ENCODE measurements at regions not wholly inside any gene's neighbourhood (a gene's known extent, or its start where the extent isn't known, plus 50 kb on each side); places are given as distances from the start of the nearest gene placed in this dataset.
A peak's percentile ranks its signal among the peaks of the same experiment; 100 is the strongest.

GRCh38 chr15:85854345-85855097, 59.8 kb upstream of the KLHL25 start:
- POLR2A ChIA-PET = no interaction called here
- Histone ChIP-seq H4K20me1 (ENCODE audit: insufficient read depth) (no peaks in the 10 kb centered on the region), H3K4me1 (ENCODE audit: control insufficient read depth in 1 of 2, insufficient read depth in 2 of 2, low read depth in 1 of 2, low read length in 1 of 2) (peaks cover 0 to 2% of the 10 kb centered on the region in 2 experiments; a peak in 1 of 4 replicates), H2AFZ (ENCODE audit: low read depth) (no peak overlapping the region), H3F3A (replicated peaks; ENCODE audit: insufficient read depth) (no peaks in the 10 kb centered on the region), H3K27me3 (ENCODE audit: insufficient read depth) (no peaks in the 10 kb centered on the region; the same call in 1 of the 2 replicates), H3K36me3 (replicated peaks in 1 of 2; ENCODE audit: control insufficient read depth in 1 of 2, insufficient read depth in 2 of 2, low read length in 1 of 2) (no peaks in the 10 kb centered on the region), H3K79me2 (ENCODE audit: insufficient read depth) (no peaks in the 10 kb centered on the region), H3K9me2 (no peaks in the 10 kb centered on the region), H3K9me3 (no peaks in the 10 kb centered on the region), H3K27ac (ENCODE audit: low read depth in 2 of 2, low read length in 1 of 2) (no peak overlapping the region), H3K4me2 (no peak overlapping the region), H3K4me3 (ENCODE audit: low read depth in 2 of 2, low read length in 1 of 2) (peak overlapping the region in 1 of 2 experiments; percentile 32; a peak in 1 of 4 replicates), H3K9ac (no peak overlapping the region)
- TF ChIP-seq CTCF (IDR thresholded peaks at IDR 0.05) (peak; percentile 85), RAD21 (IDR thresholded peaks at IDR 0.05; ENCODE audit: low read length) (peak; percentile 89), SMC3 (IDR thresholded peaks at IDR 0.05; ENCODE audit: low read depth, low read length) (peak; percentile 55), TCF12 (IDR thresholded peaks at IDR 0.05) (no peak), PBX3 (IDR thresholded peaks at IDR 0.05) (peak; percentile 77)
- DNase-seq = peak; percentile 78
- CTCF ChIA-PET = interaction anchor here (0.6 to 1.9 kb wide), 12 partner anchors 10 to 925 kb away, joined by 3 to 8 read pairs (median 5); no protein-coding TSS in a partner anchor
- WGBS (ENCODE audit: low lambda C conversion rate) = 48% methylated on average over 11 of the region's 11 CpGs

- Histone ChIP-seq H3K36me3 (replicated peaks in 1 of 2; ENCODE audit: control insufficient read depth in 1 of 2, insufficient read depth in 2 of 2, low read length in 1 of 2) (no peaks in the 10 kb centered on the region), H2AFZ (ENCODE audit: low read depth) (no peak overlapping the region), H3K4me1 (ENCODE audit: control insufficient read depth in 1 of 2, insufficient read depth in 2 of 2, low read depth in 1 of 2, low read length in 1 of 2) (peaks cover 0 to 2% of the 10 kb centered on the region in 2 experiments; a peak in 1 of 4 replicates), H3K27ac (ENCODE audit: low read depth in 2 of 2, low read length in 1 of 2) (no peak overlapping the region), H3K4me3 (ENCODE audit: low read depth in 2 of 2, low read length in 1 of 2) (peak overlapping the region in 1 of 2 experiments; percentile 48; a peak in 2 of 4 replicates), H3F3A (replicated peaks; ENCODE audit: insufficient read depth) (no peaks in the 10 kb centered on the region), H3K9me3 (no peaks in the 10 kb centered on the region), H3K4me2 (no peak overlapping the region), H4K20me1 (ENCODE audit: insufficient read depth) (no peaks in the 10 kb centered on the region), H3K9me2 (no peaks in the 10 kb centered on the region), H3K9ac (no peak overlapping the region), H3K79me2 (ENCODE audit: insufficient read depth) (no peaks in the 10 kb centered on the region), H3K27me3 (ENCODE audit: insufficient read depth) (no peaks in the 10 kb centered on the region; the same call in 1 of the 2 replicates)
- CTCF ChIA-PET = interaction anchor here (0.5 to 4.2 kb wide), 29 partner anchors 10 to 1899 kb away, joined by 3 to 18 read pairs (median 4); no protein-coding TSS in a partner anchor
- TF ChIP-seq CTCF (IDR thresholded peaks at IDR 0.05) = peak; percentile 86
- peak; percentile 76 for TF ChIP-seq RAD21 (IDR thresholded peaks at IDR 0.05; ENCODE audit: low read length)
- TF ChIP-seq GATA2 (CRISPR knock-in tag; IDR thresholded peaks at IDR 0.05) = no peak
- no peak for TF ChIP-seq REST (IDR thresholded peaks at IDR 0.05; ENCODE audit: low read depth, low read length)
- TF ChIP-seq SMC3 (IDR thresholded peaks at IDR 0.05; ENCODE audit: low read depth, low read length) = peak; percentile 53
- TF ChIP-seq IRF3 (IDR thresholded peaks at IDR 0.05; ENCODE audit: low read depth, low read length) = no peak
- TF ChIP-seq USF1 (IDR thresholded peaks at IDR 0.05; ENCODE audit: borderline replicate concordance, low read depth) = no peak
- WGBS (ENCODE audit: low lambda C conversion rate) = 9% methylated on average over 2 of the region's 19 CpGs
- peak; percentile 83 for DNase-seq
- POLR2A ChIA-PET = no interaction called here
These were observed 64.1 kb upstream of the KLHL25 start for GRCh38 chr15:85858586-85859375.

Data from SK-N-SH (cell line).